Loucy (cell line): ENCODE measurements at regions not wholly inside any gene's neighbourhood (a gene's known extent, or its start where the extent isn't known, plus 50 kb on each side); places are given as distances from the start of the nearest gene placed in this dataset.

Experiments
- CTCF ChIP-seq: fragments of 200-600 bp; sonication (generic); conservative IDR thresholded peaks from 2 replicates; pipeline ENCODE4 v1.5.1; 2014; ENCODE audit warnings: mild to moderate bottlenecking, antibody characterized with exemption, low read length
- EZH2phosphoT487 ChIP-seq: fragments of 200-600 bp; IDR thresholded peaks from 2 replicates; pipeline ENCODE4 v1.6.1; 2018; ENCODE audit warnings: antibody characterized with exemption, mild to moderate bottlenecking, moderate library complexity, borderline replicate concordance

- no peak for TF ChIP-seq CTCF
- TF ChIP-seq EZH2phosphoT487, result no peak
Measured at GRCh38 chr6:112437058-112437457, 89.9 kb downstream of the RFPL4B start.
